ENCODE measurements at regions not wholly inside any gene's neighbourhood (a gene's known extent, or its start where the extent isn't known, plus 50 kb on each side); places are given as distances from the start of the nearest gene placed in this dataset.

GRCh38 chr2:224211791-224212190 is 172.7 kb upstream of the SERPINE2 start:
- no peak for DNase-seq (ENCODE audit: low read depth, low spot score)

GRCh38 chr2:224211181-224211480 is 172.0 kb upstream of the SERPINE2 start:
- DNase-seq (ENCODE audit: low read depth, low spot score) = no peak

- no peak for DNase-seq (ENCODE audit: low read depth, low spot score)
Observed at GRCh38 chr2:224210286-224211180, 171.4 kb upstream of the SERPINE2 start.

- no peak for DNase-seq (ENCODE audit: low read depth, low spot score)
Observed at GRCh38 chr2:224209555-224210285, 170.6 kb upstream of the SERPINE2 start.

GRCh38 chr2:224208443-224208842 is 169.4 kb upstream of the SERPINE2 start:
- DNase-seq (ENCODE audit: low read depth, low spot score) = no peak

- DNase-seq (ENCODE audit: low read depth, low spot score) = no peak
Observed at GRCh38 chr2:224208007-224208406, 168.9 kb upstream of the SERPINE2 start.

GRCh38 chr2:224206816-224207215 is 167.7 kb upstream of the SERPINE2 start:
- DNase-seq (ENCODE audit: low read depth, low spot score) = no peak

GRCh38 chr2:224202281-224202865 is 163.3 kb upstream of the SERPINE2 start:
- no peak for DNase-seq (ENCODE audit: low read depth, low spot score)

- no peak for DNase-seq (ENCODE audit: low read depth, low spot score)
Observed at GRCh38 chr2:224198436-224198835, 159.3 kb upstream of the SERPINE2 start.

- DNase-seq (ENCODE audit: low read depth, low spot score) = no peak
Observed at GRCh38 chr2:224196810-224197209, 157.7 kb upstream of the SERPINE2 start.

GRCh38 chr2:224195925-224196571 is 157.0 kb upstream of the SERPINE2 start:
- no peak for DNase-seq (ENCODE audit: low read depth, low spot score)

- no peak for DNase-seq (ENCODE audit: low read depth, low spot score)
Observed at GRCh38 chr2:224194161-224194560, 155.1 kb upstream of the SERPINE2 start.

- no peak for DNase-seq (ENCODE audit: low read depth, low spot score)
Observed at GRCh38 chr2:224191465-224191864, 152.4 kb upstream of the SERPINE2 start.

- DNase-seq (ENCODE audit: low read depth, low spot score) = no peak
Observed at GRCh38 chr2:224190936-224191270, 151.8 kb upstream of the SERPINE2 start.

- no peak for DNase-seq (ENCODE audit: low read depth, low spot score)
Observed at GRCh38 chr2:224190234-224190935, 151.3 kb upstream of the SERPINE2 start.

- DNase-seq (ENCODE audit: low read depth, low spot score) = no peak
Observed at GRCh38 chr2:224187220-224187619, 148.1 kb upstream of the SERPINE2 start.

- DNase-seq (ENCODE audit: low read depth, low spot score) = no peak
Observed at GRCh38 chr2:224185023-224185601, 146.0 kb upstream of the SERPINE2 start.

GRCh38 chr2:224183086-224183485 is 144.0 kb upstream of the SERPINE2 start:
- no peak for DNase-seq (ENCODE audit: low read depth, low spot score)

- DNase-seq (ENCODE audit: low read depth, low spot score) = no peak
Observed at GRCh38 chr2:224182498-224182897, 143.4 kb upstream of the SERPINE2 start.

GRCh38 chr2:224181534-224182155 is 142.6 kb upstream of the SERPINE2 start:
- no peak for DNase-seq (ENCODE audit: low read depth, low spot score)

GRCh38 chr2:224180810-224181209 is 141.7 kb upstream of the SERPINE2 start:
- no peak for DNase-seq (ENCODE audit: low read depth, low spot score)
